ENCODE measurements at regions not wholly inside any gene's neighbourhood (a gene's known extent, or its start where the extent isn't known, plus 50 kb on each side); places are given as distances from the start of the nearest gene placed in this dataset.
"Not testable (repeated sequence)": the region's sequence is repeated elsewhere in the genome, so short reads cannot be mapped to it uniquely, and the experiment has no call there.

- no peak for DNase-seq (ENCODE audit: low spot score)
These were observed 55.5 kb upstream of the PIK3C3 start for GRCh38 chr18:41899535-41899934.

- DNase-seq (ENCODE audit: low spot score): no peak
These were observed 61.6 kb upstream of the PIK3C3 start for GRCh38 chr18:41893432-41893831.

- no peak for DNase-seq (ENCODE audit: low spot score)
These were observed 67.9 kb upstream of the PIK3C3 start for GRCh38 chr18:41887100-41887499.

- no peak for DNase-seq (ENCODE audit: low spot score)
These were observed 68.8 kb upstream of the PIK3C3 start for GRCh38 chr18:41886126-41886807.

GRCh38 chr18:41881285-41881684 is 73.7 kb upstream of the PIK3C3 start:
- DNase-seq (ENCODE audit: low spot score): peak; percentile 1

- DNase-seq (ENCODE audit: low spot score): no peak
These were observed 75.8 kb upstream of the PIK3C3 start for GRCh38 chr18:41879256-41879655.

GRCh38 chr18:41875094-41875780 is 79.8 kb upstream of the PIK3C3 start:
- DNase-seq (ENCODE audit: low spot score): peak; percentile 28

GRCh38 chr18:41873730-41874129 is 81.3 kb upstream of the PIK3C3 start:
- no peak for DNase-seq (ENCODE audit: low spot score)

GRCh38 chr18:41872206-41872605 is 82.8 kb upstream of the PIK3C3 start:
- DNase-seq (ENCODE audit: low spot score): no peak

- no peak for DNase-seq (ENCODE audit: low spot score)
These were observed 83.6 kb upstream of the PIK3C3 start for GRCh38 chr18:41871229-41872000.

GRCh38 chr18:41870817-41871216 is 84.2 kb upstream of the PIK3C3 start:
- no peak for DNase-seq (ENCODE audit: low spot score)

- DNase-seq (ENCODE audit: low spot score): no peak
These were observed 84.8 kb upstream of the PIK3C3 start for GRCh38 chr18:41870191-41870590.

- DNase-seq (ENCODE audit: low spot score): not testable (repeated sequence)
These were observed 89.2 kb upstream of the PIK3C3 start for GRCh38 chr18:41865796-41866195.

- DNase-seq (ENCODE audit: low spot score): no peak
These were observed 90.8 kb upstream of the PIK3C3 start for GRCh38 chr18:41864216-41864615.

GRCh38 chr18:41862921-41863320 is 92.1 kb upstream of the PIK3C3 start:
- no peak for DNase-seq (ENCODE audit: low spot score)

- DNase-seq (ENCODE audit: low spot score): no peak
These were observed 94.0 kb upstream of the PIK3C3 start for GRCh38 chr18:41860987-41861386.

GRCh38 chr18:41858761-41859555 is 96.1 kb upstream of the PIK3C3 start:
- DNase-seq (ENCODE audit: low spot score): no peak

GRCh38 chr18:41853280-41853679 is 101.8 kb upstream of the PIK3C3 start:
- DNase-seq (ENCODE audit: low spot score): no peak

- no peak for DNase-seq (ENCODE audit: low spot score)
These were observed 104.3 kb upstream of the PIK3C3 start for GRCh38 chr18:41850781-41851180.

GRCh38 chr18:41849632-41850031 is 105.4 kb upstream of the PIK3C3 start:
- DNase-seq (ENCODE audit: low spot score): no peak

- DNase-seq (ENCODE audit: low spot score): no peak
These were observed 109.5 kb upstream of the PIK3C3 start for GRCh38 chr18:41845563-41845962.

GRCh38 chr18:41842886-41843285 is 112.1 kb upstream of the PIK3C3 start:
- no peak for DNase-seq (ENCODE audit: low spot score)
